ENCODE measurements at regions not wholly inside any gene's neighbourhood (a gene's known extent, or its start where the extent isn't known, plus 50 kb on each side); places are given as distances from the start of the nearest gene placed in this dataset.

DNA sequence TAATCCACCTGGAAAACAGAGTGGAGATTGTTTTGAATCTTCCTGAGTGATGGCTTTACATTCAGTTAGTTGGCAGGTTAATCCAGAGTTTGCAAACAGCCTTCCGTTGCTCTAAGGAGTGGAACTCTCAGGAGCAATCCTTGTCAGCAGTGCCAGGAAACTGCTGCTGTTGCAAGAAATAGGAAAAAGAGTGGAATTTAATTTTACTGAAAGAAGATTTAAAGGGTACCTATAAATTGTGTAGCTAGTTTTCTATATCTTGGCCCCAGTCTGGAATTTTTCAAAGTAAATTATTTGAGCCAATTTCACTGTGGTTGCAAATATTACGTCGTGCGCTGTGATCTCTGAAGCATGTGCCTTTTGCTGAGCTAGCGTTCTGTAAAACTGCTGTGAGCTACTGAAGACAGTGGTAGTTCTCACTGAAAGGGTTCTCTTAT, 55.5 kb upstream of the SLC5A12 start:
- no peak for DNase-seq (ENCODE audit: low spot score)

DNA sequence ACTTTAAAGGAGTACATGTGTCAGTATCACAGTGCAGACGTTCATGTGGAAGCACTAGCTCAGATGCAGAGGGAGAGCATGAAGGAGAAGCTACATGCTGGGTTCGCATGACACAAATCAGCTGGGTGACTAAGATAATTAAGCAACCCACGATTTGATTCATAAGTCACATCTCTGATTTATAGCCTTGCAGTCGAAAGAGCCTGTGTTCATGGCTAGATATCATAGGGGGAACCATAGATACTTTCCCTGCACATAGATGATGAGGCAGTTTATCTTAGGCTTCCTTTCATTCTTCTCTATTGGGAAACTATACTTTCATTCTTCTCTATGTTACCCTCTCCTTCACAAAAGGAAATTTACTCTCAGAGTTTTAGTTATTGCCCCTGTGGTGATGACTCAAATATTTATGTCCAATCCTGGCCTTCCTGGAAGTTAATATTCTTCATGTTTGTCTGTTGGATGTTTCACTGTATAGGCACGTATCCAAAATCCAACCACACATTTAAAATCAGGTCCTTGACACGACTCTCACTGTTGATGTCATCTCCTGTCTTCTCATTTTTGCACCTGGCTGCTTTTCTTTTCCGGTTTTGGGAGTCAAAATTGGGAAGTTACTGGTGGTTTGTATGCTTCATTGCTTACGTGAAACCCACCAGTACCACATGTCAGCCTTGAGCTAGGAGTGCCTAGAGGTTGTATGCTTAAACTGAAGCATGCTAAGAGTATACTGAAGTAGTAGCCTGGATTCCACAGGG, 56.3 kb upstream of the SLC5A12 start:
- no peak for DNase-seq (ENCODE audit: low spot score)

DNA sequence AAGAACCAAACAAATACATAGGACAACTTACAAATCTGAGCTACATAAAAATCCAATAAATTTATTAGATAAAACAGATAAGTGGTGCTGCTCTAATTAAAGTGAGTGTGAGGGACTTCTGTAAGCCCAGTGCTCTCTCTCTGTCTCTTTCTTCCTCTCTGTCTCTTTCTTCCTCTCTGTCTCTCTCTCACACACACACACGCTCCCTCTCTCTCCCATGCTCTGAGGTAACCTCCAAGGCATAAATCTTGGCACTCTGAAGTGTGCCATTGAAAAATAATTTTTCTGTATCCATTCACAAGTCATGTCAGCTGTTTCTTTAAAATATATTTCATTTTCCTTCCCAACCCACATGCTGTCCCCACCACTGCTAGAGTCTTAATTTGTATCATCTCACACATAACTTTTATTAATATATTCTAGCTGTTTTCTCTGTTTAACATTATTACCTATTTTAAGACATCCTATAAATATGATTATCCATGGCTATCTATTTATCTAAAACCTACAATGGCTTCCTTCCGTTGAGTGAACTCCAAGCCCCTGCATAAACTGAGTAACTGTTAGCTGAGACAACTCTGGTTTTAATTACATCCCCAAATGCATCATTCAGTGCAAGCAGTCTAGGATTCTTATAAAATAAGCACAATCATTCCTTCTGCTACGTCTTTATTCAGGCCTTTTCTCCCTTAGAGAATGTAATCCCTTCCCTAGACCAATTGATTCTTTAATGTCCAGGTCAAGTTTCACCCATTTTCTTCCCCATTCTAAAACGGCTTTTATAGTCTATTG, 57.4 kb upstream of the SLC5A12 start:
- DNase-seq (ENCODE audit: low spot score), result no peak

DNA sequence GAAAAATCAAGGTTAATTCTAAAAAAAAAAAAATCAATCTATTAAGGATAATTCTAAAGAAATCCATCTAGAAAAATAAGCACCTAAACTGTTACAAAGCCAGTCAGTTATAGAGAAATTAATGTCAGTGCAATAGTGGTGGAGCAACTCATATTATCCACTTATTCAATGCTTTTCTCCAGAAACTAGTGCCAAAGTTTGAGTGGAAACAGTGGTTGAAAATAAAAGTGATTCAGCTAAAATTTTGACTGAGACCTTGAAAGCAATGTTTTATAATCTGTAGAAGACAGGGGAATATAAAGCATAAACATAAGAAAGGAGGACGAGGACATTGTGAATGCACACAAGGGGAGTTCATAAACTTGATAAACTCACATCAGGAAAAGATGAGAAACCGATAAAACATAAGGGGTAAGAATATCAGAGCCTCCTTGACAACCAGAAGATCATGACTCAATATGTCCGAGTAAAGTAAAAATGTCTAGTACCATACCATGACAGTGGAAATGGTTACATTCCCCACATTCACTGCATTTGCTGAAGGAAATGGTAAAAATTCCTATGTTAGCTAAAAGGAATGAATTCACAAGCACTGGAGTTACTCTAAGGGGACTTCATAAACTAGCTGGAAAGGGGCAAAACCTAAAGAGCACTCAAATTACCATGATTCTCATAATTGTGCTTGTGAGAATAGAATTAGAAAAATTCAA, 58.7 kb upstream of the SLC5A12 start:
- DNase-seq (ENCODE audit: low spot score), result no peak

DNA sequence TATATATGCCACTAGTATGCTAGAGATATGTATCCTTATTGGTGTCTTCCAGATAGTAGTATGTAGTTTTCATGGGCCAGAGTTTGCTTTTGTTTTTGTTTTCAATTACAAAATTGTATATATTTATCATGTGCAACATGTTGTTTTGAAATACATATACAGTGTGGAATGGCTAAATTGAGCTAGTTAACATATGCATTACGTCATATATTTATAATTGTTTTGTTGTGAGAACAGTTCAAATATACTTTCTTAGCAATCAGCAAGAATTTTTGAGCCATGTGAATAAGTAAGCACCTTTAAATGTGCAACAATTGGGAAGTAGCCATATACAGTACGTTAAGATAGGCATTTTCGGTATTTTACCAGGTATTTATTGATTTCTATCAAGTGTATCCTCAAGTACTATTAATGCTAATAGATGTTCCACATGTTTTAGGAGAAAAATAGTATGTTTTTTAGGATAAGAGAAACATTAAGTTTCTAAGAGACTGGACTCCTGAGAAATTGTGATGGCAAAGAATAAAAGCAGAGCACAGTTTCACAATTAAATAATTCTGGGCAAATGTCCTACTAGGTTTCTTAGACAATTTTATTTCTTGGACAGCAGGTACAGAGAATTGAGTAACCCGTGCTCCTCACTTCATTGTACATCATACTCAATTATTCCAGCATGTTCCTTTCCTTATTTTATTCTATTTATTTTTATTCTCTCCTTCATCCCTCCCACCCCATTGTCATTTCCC, 60.5 kb upstream of the SLC5A12 start:
- DNase-seq (ENCODE audit: low spot score), result no peak

DNA sequence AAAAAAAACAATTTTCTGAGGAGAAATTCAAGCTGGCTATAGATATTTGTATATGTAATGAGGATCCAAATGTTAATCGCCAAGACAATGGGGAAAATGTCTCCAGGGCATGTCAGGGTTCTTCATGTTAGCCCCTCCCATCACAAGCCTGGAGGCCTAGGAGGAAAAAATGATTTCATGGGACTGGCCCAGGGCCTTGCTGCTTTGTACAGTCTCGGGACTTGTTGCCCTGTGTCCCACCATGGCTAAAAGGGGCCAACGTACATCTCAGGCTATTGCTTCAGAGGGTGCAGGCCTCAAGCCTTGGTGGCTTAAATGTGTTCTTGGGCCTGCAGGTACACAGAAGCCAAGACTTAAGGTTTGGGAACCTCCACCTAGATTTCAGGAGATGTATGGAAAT, 62.1 kb upstream of the SLC5A12 start:
- no peak for DNase-seq (ENCODE audit: low spot score)

DNA sequence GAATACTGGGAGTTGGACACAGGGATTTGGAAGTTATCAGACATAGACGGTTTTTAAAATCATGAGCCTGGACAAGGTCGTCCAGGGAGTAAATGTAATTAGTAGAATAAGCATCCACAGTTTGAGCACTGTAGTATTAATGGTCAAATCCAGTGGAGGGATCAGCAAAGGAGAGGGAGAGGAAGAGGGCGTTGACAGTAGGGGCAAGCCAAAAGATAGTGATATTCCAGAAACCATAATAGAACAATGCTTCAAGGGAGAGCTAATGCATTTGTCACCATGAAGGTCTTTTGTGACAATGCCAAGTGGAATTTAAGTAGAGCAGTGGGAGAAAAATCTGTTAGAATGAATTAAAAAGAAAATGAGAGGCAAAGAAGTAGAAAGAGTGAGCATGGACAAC, 68.9 kb upstream of the SLC5A12 start:
- no peak for DNase-seq (ENCODE audit: low spot score)

DNA sequence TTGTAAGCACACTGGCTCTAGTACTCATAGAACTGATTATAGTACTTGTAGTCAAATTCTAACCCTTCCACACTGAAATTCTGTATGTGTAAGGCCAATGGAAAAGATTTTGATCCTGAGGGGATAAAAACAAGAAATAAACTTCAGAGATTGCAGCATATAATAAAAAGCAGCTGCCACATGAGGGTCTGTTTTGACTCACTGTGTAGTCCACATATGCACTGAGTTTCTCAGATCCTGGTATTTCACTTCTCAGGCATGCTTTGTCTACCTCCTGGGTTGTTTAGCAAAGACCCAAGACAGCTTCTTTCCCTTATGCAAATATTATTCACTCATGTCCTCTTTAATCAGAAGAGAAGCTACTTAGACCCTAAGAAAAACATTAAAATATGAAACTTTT, 71.1 kb upstream of the SLC5A12 start:
- DNase-seq (ENCODE audit: low spot score), result no peak

DNA sequence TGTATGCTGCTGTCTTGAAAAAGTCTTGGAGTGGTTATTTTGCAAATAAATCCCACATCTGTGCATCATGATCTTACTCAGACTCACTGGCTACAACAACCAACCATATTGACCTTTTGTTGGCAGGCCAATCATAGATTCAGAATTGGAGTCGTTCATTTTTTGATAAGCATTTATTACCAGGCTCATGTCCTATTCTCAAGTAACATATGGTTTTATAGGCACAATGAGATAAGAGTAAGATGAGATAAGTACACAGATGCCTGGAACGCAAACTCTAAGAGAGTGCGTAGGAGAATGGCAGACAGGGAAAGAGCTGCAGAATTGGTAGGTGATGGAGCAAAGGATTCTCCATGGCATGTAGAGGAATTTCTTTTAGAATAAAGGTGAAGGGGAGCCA, 71.6 kb upstream of the SLC5A12 start:
- DNase-seq (ENCODE audit: low spot score), result no peak

DNA sequence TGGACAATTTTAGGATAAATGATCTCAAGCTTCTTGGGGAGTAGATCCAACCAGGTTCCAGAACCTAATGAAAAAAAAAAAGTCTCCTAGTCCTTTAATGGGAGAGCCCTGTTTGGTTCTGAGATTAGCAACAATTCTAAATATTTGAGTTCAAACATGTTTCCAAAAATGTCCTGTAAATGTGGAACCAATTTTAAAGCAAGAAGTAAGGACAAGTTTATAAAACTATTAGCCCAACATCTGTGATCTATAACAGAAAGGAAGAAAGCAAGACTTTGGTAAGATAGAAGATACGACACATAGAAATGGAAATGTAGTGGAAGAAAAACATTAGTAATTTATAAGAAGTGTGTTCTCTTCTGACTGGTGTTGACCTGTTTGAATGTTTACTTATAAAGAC, 79.7 kb upstream of the SLC5A12 start:
- DNase-seq (ENCODE audit: low spot score), result no peak

DNA sequence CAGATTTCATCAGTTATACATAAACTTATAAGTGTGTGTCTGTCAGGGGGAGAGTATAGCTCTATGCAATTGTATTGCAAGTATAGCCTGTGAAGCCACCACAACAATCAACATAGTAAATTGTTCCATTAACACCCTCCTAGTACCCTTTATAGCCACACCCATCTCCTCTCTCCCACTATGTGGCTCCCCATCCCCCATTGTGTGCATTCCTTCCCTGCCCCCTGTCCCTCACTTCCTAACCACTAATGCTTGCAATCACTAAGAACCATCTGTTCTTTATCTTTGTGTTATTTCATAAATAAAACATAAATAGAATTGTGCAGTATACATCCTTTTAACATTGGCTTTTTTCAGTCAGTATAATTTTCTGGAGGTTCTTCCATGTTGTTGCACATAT, 83.1 kb upstream of the SLC5A12 start:
- no peak for DNase-seq (ENCODE audit: low spot score)

DNA sequence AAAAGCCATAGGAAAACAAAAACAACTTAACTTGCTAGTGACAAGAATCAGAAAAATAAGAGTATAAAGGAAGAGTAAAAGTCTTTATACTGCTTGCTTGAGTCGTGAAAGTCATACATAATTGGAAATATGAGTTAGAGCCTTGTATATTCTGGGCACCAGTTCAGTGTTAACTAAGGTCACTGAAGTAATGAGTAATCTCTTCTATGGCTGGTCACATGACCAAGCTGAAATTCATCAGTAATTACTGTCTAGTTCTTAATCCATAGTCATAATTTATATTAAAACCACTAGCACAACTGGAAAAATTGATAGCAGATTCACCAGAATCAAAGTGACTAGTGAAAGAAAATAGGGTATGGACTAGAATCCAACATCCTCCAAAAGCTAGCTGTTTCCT, 84.4 kb upstream of the SLC5A12 start:
- no peak for DNase-seq (ENCODE audit: low spot score)

DNA sequence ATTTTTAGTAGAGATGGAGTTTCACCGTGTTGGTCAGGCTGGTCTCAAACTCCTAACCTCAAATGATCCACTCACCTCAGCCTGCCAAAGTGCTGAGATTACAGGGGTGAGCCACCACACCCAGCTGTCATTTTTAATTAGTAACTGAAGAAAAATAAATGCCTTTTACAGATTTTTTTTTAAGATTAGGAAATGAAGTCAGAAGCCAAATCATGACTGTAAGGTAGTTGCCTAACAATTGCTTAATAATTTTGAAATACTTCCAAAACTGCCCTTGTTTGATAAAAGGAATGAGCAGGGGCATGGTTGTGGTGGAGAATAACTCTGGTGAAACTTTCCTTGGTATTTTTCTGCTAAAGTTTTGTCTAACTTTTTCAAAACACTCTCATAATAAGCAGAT, 98.9 kb upstream of the SLC5A12 start:
- DNase-seq (ENCODE audit: low spot score), result no peak

DNA sequence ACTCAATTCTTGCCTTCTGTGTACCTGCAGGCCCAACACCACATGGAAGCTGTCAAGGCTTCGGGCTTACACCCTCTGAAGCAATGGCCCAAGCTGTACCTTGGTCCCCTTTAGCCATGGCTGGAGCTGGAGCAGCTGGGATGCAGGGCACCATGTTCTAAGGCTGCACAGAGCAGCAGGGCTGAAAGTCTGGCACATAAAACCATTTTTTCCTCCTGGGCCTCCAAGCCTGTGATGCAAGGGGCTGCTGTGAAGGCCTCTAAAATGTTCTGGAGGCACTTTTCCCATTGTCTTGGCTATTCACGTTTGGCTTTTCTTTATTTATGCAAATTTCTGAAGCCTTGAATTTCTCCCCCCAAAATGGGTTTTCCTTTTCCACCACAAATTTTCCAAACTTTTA, 102.1 kb upstream of the SLC5A12 start:
- DNase-seq (ENCODE audit: low spot score), result no peak

DNA sequence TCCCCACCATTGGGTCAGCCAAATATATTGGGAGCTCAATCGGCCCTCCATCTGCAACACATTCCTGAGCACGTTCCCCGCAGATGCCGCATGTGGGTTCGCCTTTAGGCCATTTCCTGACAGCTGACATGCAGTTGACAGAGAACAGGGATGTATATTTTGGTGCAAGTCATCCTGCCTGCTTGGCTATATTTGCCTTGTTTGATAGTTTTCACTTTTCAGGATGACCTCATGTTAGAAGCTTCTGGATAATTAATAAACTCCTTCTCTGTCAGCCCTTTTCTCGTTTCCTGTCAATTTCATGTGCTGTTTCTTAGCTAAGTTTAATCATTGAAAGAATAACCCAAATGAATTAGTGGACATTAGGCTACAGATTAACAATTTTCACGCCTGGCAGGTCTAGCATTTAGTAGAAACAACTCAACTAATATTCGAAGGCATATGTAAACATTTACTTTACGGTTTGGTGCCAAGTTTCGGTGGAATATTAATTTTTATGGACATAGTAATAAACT, 105.8 kb upstream of the SLC5A12 start:
- DNase-seq (ENCODE audit: low spot score), result no peak

DNA sequence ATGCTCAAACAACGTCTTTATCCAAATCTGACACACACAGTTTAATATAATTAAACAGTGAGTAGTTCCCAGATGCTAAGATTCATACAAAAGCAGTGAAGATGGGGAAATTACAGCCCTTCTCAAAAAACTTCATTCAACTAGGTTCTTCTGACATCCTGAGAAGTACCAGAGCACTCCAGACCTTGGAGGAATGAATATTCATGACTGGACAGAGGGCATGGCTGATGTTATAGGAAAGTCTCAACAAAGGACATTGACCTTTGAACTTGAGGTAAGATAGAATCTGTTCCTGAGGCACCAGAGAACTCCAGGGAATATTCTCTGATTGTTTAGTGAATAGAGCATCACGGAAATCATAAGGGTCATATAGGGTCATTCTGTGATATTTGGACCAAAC, 106.4 kb upstream of the SLC5A12 start:
- DNase-seq (ENCODE audit: low spot score), result no peak

DNA sequence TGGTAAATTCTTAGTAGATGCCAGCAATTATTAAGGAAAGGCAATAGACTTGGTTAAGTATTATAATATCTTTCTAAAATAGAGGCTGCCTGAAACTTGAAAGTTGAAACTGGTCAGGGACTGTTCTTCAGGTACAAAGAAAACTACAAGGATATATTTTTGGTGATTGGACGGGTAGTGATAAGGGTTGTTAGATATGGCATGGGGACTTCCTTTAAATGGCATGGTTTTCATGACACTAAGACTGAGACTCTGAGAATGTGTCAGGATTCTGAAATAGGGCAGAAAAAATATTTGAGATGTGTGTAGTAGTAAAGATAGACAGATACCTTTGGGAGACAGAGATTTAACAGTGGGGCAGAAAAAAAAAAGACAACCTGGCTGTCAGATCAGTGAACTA, 108.4 kb upstream of the SLC5A12 start:
- no peak for DNase-seq (ENCODE audit: low spot score)

DNA sequence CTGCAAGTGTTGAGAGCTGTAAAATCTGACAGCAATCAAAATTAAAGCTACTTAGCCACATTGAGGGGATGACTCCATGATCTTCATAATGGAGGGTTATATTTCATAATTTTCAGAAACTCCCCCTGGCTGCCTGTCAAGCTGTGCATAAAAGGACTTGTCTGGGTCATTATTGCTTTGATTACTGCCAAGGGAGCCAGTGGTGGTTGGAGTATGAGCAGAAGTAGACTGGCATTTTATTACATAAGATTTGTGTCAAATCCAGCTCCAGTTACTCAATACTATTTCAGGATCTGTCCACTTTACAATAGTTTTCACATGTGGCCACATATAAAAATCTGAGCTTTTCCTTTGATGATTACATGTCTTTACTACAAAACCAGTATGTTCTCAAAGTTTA, 108.9 kb upstream of the SLC5A12 start:
- no peak for DNase-seq (ENCODE audit: low spot score)

DNA sequence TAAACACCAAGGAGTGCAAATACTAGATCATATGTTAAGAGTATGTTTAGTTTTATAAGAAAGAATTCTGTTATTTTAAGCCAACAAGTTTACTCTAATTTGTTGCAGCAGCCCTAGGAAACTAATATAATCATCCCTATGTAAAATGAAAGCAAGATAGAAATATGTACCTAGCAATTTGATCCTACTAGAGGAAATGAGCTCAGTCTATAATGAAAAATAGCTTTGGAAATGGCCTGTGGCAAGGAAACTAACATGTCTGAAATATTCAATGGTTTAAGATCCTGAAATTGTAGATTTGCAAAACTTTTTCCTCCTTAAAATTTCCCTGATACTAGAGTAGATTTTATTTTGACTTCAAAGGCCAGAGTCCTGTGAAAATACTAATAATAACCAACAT, 112.7 kb upstream of the SLC5A12 start:
- no peak for DNase-seq (ENCODE audit: low spot score)

DNA sequence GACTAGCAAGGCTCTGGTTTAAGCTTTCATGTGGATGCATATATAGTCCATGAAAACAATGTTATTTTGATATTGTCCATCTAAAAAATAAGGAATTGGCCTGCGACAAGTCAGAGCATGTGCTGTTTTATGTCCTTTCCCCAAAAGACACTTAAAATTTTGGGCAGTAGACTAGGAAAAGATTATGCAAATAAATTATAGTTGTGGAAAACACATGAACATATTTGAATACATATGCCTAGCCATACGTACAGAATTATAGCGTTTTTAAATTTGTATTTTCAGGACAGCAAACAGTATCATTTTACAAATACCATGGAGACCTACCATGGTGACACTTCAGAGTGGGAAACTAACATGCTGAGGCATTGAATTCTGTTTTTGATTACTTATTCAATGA, 113.8 kb upstream of the SLC5A12 start:
- no peak for DNase-seq (ENCODE audit: low spot score)

DNA sequence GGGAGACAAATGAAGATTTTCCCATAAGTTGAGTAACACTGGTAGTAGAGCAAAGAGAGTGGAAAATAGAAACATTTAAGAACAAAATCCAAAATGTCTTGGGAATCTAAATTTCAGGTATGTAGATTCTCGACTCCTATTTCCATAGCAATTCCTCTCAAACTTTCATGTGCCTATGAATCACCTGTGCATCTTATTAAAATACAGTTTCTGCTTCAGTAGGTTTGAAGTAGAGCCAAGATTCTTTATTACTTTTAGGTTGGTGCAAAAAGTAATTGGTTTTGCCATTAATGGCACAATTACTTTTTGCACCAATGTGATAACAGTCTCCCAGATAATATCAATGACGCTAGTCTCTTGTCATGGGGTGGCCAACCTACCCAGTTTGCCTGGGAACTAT, 115.3 kb upstream of the SLC5A12 start:
- no peak for DNase-seq (ENCODE audit: low spot score)
